ENCODE measurements at regions not wholly inside any gene's neighbourhood (a gene's known extent, or its start where the extent isn't known, plus 50 kb on each side); places are given as distances from the start of the nearest gene placed in this dataset.
"Not testable (repeated sequence)": the region's sequence is repeated elsewhere in the genome, so short reads cannot be mapped to it uniquely, and the experiment has no call there.

DNA sequence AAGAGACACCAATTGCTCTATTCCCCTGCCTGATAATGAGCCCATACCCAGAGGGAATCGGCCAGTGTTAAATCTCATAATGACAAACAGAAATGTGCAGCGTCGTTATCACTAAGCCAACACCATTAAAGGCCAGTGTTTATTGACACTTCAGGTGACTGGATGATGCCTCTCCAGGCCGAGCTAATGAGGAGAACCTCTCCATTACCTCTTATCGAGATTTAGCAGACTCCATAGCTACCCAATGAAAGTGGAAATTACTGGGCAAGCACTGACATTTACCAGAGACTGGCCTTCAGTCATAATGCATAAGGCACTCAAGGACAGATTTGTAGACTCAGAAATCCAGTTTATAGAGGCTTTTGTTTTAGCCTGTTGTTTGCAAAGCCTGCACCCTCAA is 669.5 kb downstream of the MAFB start:
- no peak for DNase-seq

DNA sequence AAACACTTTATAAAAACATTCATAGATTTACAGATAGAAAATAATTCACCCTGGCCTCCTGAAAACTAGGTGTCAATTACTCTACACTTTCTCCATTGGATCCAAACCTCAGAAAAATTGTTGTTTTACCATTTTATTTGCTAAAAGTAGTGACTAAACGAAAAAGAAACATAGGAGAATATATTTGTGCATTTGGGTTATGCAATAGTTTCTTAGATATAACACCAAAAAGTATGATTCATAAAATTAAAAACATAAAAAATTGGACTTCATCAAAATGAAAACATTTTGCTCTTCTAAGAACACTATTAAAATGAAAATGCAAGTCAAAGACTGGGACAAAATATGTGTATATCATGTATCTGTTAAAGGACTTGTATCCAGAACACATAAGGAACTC is 671.3 kb downstream of the MAFB start:
- no peak for DNase-seq

DNA sequence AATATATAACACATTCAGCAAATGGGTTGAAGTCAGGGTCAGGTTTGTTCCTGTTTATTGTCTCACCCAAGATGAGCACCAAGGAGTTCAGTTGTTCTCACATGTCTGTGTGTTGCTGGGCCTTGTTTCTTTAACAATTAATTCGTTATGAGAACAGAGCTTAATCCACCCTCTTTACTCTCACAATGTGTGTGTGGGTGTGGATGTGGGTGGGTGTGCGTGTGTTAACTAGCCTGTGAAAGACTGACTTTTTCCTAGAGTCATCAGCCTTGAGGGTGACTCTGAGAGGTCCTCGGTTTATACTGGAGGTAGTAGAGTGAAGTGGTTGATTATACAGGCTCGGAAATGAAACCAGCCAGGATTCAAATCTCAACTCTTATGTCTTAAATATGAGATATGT is 672.1 kb downstream of the MAFB start:
- no peak for DNase-seq

DNA sequence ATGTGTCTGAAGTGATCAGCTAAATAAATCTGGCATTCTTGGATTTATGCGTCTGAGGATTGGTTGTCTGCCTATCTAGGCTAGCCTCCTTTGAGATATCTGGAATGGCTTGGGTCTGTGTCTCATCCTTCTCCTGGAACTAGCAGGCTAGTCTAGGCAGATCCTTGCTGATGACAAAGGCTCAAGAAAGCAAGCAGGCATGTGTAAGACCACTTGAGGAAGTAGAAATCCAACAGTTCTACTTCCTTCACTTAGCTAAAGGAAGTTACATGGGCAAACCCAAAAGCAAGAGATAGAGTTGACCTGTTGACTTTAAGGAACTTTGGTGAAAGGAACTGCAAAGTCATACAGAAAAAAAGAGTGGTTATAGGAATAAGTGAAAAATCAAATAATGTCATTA is 672.6 kb downstream of the MAFB start:
- DNase-seq: no peak

DNA sequence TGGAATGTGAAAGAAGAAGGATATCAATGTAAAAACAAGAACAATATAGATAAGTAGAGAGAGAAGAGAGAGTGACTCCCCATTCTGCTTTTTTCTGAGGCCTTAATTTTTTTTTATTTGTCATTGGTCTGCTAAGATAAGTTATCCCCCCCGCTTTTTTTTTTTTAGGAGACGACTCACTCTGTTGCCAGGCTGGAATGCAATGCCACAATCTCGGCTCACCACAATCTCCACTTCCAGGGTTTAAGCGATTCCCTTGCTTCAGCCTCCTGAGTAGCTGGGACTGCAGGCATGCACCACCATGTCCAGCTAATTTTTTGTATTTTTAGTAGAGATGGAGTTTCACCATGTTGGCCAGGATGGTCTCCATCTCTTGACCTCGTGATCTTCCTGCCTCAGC is 677.0 kb downstream of the MAFB start:
- not testable (repeated sequence) for DNase-seq

GRCh38 chr20:40010483-40010882 is 678.6 kb downstream of the MAFB start:
- DNase-seq: no peak

- no peak for DNase-seq
Measured at GRCh38 chr20:40009542-40009941, 679.5 kb downstream of the MAFB start.

- DNase-seq: no peak
Measured at GRCh38 chr20:40008177-40008576, 680.9 kb downstream of the MAFB start.

DNA sequence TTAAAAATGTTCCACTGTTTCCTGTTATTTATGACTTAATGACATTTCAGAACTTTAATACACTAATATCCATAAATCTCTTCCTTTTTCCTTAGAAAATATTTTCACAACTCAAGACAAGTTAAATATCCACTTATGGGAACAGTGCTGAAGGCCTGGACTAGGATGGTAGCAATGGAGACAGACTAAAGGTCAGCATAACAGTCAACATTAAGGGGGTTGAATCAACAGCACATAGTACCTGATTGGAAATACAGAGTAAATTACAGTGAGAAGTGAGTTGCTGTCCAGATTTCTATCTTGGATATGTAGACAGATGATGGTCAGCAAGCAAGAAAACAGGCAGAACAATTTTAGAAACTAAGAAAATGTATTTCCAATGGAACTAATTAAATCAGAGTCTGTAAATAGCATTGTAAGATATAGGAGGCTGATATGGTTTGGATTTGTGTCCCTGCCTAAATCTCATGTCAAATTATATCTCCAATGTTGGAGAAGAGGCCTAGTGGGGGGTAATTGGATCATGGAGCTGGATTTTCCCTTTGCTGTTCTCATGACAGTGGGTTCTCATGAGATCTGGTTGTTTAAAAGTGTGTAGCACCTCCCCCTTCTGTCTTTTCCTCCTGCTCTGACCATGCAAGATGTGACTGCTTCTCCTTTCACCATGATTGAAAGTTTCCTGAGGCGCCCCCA is 682.7 kb downstream of the MAFB start:
- DNase-seq: no peak

DNA sequence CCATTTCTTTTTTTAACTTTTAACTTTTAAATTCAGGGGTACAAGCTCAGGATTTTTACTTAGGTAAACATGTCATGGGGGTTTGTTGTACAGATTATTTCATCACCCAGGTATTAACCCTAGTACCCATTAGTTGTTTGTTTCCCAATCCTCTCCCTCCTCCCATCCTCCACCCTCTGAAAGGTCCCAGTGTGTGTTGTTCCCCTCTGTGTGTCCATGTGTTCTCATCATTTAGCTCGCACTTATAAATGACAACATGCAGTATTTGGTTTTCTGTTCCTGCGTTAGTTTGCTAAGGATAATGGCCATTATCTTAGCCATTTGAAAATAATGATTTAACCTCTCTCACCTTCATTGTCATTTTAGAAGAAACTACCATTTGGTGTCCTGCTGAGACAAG is 684.9 kb downstream of the MAFB start:
- not testable (repeated sequence) for DNase-seq

- DNase-seq: no peak
Measured at GRCh38 chr20:39993742-39994141, 695.3 kb downstream of the MAFB start.

- DNase-seq: no peak
Measured at GRCh38 chr20:39990692-39991091, 698.3 kb downstream of the MAFB start.

DNA sequence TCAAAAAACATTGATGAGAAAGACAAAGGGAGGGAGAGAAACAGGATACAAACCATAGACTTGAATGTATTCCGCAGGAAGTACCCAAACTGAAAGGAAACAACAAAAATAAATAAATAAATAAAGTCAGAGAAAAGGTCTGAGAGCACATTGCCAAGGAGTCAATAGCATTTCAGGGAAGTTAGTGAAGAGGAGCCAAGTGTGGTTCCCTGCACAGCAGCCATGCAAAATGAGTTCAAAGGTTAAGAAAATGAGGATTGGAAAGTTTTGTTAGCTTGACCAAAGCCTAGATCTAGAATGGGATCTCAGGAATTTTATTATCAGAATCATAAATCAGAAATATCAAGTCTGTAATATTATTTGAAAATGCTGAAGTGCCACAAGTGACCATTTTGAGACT is 700.0 kb downstream of the MAFB start:
- DNase-seq: no peak

DNA sequence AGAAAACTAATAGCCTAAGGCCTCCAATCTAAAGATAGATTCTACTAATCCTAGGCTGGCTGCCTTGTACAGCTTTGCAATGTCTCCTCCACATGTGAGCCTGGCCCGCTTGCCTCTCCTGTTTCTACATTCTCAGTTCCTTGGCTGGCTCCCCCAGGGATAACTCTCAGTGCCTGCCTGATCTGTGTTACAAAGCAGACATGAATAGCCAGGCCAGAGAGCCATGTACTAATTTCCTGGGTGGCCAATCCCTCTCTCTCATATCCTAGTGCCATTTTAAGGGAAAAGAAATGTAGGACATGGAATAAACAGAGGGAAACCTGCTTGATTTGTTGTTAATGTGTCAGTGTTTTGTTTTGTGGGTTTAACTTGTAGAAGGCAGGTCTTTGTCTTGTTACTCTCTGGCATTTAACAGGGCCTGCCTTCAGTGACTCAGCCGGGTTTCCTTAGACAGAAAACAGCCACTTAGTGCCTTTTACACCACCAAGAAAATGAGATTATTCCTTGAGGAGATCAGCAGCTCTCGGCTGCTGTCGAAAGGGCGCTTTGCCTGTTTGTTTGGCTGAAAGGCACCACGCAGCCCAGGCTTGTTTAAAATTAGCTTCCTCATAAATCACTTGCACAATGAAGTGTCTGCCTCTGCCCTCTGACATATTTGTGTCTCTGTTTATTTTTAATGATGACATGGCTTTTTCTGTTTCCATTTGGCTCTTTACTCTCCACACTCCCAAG is 702.7 kb downstream of the MAFB start:
- no peak for DNase-seq

DNA sequence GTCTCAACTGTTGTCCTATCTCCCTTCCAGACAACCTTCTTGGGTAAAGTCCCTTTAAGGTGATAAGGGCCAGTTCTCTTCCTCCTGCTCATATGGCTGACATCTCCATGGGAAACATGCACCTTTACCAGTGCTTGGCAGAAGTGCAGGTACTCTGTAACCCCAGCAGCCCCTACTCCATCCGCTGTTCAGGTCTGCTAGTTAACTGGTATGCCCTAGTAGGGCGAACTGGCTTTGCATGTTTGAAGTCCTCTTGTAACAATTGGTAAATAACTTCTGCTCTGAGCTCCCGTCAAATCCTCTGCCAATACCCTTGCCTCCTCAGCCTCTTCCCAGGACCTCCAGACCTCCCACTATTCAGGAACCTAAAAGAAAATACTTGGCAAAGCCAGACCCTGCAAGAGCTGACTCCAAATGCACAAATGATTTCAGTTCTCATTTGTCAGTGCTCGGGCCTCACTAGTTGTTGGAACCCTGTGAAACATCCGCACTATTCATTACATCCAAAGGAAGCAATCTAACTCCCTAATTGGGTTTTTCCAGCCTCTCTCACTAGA is 703.7 kb downstream of the MAFB start:
- no peak for DNase-seq

- DNase-seq: no peak
Measured at GRCh38 chr20:39983655-39984054, 705.4 kb downstream of the MAFB start.

GRCh38 chr20:39983183-39983582 is 705.9 kb downstream of the MAFB start:
- DNase-seq: no peak

GRCh38 chr20:39974966-39975501 is 714.0 kb downstream of the MAFB start:
- no peak for DNase-seq

DNA sequence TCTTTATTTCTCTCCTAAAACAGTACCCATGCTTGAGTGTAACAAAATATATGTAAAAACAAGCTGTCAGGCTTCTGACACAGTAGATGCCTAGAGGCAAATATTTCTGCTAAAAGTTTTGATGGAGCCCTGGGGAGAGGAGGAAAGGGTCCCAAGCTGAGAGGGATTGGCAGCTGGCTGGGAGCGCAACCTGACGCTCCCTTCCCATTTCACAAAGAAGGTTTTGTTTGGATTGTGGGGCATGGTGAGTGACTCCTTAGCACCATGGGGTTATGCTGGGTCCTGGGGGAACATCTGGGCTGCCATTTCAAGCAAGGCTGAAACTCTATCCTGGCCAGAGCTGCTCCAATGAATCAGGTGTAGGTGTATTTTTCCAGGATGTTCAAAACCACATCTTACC is 720.5 kb downstream of the MAFB start:
- no peak for DNase-seq

- no peak for DNase-seq
Measured at GRCh38 chr20:39967806-39968205, 721.2 kb downstream of the MAFB start.

- no peak for DNase-seq
Measured at GRCh38 chr20:39961637-39962244, 727.3 kb downstream of the MAFB start.

GRCh38 chr20:39960522-39961428 is 728.3 kb downstream of the MAFB start:
- no peak for DNase-seq

DNA sequence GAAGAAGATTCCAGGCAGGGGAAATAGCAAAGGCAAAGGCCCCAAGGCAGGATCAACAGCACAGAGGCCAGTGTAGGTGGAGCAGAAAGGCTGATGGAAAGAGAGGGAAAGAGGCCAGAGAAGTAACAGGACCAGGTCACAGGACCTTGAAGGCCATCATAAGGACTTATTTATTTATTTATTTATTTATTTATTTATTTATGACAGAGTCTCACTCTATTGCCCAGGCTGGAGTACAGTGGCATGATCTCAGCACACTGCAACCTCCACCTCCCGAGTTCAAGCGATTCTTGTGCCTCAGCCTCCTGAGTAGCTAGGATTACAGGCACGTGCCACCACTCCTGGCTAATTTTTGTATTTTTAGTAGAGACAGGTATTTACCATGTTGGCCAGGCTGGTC is 731.1 kb downstream of the MAFB start:
- not testable (repeated sequence) for DNase-seq
